Germinal center (tissue), 1 donor: ENCODE measurements at regions not wholly inside any gene's neighbourhood (a gene's known extent, or its start where the extent isn't known, plus 50 kb on each side); places are given as distances from the start of the nearest gene placed in this dataset.
"Not testable (repeated sequence)": the region's sequence is repeated elsewhere in the genome, so short reads cannot be mapped to it uniquely, and the experiment has no call there.

Experiments
- DNase-seq: peaks from one replicate; pipeline ENCODE4 v3.0.0; 2012; ENCODE audit warnings: mixed read lengths, low spot score

DNA sequence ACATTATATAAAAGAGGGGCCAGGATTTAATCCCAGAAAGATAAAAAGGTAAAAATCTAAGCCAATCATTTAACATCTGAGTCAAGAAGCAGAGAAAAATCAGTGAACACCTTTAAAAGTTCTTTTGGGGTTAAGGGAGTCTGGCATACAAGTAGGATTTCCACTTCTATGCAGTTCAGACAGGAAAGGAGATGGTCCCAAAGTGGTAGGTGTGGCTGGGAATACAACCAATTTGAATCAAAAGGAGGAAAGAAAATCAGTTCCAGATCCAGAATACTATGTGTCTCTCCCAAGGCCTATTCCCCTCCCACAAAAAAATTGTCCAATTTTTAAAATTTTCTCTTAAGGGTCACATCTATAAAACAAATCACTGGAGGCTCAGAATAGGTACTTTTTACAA lies 167.4 kb downstream of the PHLDA1 start:
- DNase-seq: no peak

DNA sequence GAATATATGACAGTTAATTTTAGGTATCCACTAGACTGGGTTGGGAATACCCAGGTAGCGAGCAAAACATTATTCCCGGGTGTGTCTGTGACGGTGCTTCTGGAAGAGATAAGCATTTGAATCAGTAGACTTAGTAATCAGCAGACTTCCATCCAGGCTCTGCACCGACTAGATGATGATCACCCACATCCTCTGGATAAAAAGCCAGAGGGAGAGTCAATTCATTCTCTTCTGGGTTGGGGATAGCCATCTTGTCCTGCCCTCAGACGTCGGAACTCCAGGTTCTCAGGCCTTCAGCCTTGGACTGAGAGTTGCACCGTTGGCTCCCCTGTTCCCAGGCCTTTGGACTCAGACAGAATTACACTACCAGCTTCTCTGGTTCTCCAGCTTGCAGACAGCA lies 168.0 kb downstream of the PHLDA1 start:
- no peak for DNase-seq

DNA sequence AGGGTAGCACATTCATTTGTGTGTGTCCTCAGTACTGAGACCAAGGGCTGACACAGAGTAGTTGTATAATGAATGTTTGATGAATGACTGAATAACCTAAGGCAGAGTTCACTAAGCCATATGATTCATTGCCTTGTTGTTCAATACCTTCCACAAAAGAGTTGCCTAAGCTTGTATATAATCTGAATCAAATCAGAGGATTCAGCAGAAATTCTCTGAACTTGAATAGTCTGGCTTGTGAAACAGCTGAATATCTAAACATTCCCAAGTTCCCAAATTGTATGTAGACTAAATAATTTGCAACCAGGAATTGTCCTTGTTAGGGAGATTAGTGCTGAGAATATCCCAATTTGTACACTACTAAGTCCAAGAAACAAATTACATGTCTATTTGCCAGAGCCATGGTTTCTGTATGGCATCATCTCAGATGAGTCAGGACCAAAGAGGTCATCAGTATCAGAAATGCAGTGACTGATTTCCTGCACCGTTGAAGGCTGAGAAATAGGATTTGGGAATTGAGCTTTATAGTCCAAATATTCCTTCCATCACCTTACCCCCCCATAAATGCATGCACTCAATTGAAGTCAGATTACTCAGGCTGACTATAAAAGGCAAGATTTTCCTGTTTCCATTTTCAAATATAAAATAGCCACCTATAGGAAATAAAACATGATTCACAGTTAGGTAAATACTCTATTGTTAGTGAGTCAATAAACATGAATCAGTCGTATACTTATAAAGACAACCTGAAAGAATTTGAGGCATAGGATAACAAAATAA lies 168.7 kb downstream of the PHLDA1 start:
- no peak for DNase-seq

DNA sequence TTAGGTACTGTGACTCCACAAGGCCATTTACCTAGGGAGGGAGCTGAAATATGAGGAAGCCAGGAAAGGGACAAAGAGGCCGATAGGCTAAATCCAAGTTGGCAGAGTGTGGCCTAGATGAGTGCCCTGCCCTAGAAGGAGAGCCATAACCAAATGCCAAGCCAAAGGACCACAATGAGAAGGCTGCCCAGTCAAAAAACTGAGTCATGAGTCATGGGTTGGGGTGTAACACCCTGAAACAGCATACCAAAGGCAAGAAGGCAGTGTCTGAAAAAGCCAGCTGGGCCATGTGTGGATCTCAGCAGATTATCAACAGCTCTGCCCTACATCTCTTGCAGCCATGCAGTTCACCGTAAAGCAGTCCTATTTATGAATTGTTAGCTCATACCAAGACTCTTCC lies 171.7 kb downstream of the PHLDA1 start:
- no peak for DNase-seq

DNA sequence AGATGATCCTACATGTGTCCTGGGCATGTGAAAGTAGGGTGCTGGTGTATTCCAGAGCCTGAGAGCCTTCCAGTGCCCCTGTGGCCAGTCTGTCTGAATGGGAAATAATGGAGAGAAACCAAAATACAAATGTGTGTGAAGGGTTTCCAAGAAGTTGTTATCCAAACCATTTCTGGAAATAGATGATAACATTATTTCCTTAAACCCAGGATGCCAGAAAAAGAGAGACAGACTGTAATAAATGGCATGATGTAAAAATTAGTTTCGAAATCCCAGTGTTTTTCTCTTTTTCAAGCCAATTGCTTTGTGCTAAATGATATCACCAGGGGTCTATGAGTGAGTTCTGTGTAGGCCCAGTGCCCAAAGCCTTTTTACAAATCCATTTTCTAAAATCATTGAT lies 175.3 kb downstream of the PHLDA1 start:
- no peak for DNase-seq

DNA sequence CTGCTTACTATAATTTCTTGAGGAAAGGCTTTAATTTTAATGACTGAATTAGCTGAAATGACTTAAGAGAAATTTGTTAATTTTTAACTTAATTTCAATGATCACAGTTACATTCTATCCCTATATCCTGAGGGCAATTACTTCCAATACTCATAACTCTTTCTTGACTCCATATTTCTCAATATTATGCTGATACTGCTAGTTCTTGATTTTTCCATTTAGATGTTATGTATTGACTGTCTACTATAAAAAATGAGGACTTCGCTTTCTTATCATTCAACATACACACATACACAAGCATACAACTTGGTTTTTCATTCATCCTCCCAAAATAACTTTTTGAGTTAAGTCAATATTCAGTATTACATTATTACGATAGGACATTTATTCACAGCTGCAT lies 176.2 kb downstream of the PHLDA1 start:
- DNase-seq: no peak

DNA sequence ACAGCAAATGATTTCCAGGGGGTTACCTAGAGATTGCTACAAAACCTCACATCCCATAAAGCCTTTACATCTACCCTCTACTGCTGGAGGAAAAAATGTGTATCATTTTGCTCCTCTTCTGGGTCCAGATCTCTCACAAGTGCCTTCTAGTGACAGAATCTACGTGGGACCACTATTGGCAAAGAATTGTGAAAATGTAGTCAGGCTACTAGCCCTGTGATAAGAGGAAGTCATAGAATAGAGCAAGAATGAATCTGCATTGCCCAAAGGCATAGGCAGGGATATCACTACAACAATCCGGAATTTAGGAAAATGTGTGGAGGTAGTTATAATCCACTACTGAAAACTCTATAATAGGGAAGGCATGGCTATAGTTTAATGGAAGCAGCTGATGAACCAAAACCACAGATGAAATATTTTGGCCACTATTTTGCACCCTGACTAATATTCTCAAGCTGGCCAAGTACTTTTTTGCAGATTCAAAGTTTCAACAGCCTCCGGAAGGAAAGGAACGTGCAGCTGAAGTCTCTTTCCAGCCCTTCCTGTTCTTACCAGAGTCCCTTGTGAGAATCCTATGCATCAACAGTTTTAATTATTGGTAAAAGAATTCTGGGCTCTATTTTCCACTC lies 176.8 kb downstream of the PHLDA1 start:
- DNase-seq: no peak

DNA sequence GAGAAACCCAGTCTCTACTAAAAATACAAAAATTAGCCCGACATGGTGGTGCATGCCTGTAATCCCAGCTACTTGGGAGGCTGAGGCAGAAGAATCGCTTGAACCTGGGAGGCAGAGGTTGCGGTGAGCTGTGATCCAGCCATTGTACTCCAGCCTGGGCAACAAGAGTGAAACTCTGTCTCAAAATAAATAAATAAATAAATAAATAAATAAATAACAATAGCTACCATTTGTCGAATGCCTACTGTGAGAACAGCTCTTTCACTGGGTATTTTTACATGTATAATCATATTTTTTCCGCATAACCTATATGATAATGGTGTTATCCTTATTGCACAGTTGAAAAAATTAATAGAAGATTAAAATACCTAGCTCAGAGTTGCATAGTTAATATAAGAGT lies 177.4 kb downstream of the PHLDA1 start:
- not testable (repeated sequence) for DNase-seq

DNA sequence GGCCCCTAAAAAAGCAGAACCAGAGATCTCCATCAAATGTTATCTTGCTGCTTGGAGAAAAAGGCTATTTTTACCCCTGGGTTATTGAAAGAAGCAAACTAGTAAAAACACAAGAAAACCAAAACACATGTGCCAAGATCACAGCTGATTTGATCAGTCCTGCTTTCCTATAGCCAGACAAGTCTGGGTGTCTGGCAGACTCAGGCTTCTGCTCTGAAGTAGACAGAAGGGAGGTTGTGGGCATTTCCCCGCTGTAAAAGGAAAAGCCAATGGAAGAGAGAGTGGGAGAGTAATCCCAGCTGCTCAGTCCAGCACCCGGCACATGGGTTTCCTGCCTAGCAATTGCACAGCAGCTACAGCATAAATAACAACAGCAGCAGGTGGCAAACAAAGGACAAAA lies 177.9 kb downstream of the PHLDA1 start:
- DNase-seq: no peak

DNA sequence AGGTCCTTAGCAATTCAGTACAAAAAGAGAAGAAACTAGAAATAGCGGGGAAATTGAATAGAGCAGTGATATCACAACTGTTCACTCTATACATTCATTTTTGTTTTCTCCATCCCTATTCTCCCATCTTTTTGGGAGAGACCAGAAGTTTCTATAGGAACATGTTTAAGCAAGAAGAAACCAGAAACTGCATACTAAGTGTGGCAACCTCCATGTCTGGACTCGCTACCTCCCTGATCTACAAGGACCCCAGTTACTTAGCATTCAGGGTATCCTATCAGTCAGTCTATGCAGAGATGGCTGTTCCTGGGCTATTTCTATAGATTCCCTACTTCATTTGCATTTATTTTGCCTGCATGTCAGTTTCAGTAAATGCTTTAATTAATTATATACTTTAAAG lies 178.6 kb downstream of the PHLDA1 start:
- no peak for DNase-seq

DNA sequence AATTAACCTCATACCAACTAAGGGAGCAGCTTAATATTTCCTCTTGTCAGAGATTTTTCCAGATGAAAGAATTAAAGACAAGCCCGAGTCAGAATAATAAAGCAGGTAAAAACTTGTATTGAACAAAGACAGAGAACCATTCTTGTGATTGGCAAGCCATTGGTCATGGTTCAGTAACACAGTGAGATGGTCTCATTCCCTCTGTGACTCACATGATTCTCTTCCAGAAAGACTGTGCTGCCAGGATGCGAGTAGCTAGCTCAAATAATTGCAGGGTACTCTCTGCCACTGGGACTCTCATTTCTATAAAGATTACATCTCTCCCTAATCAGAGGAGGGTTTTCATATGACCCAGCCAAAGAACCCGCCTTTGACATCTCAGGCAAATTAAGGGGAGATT lies 179.4 kb downstream of the PHLDA1 start:
- no peak for DNase-seq

DNA sequence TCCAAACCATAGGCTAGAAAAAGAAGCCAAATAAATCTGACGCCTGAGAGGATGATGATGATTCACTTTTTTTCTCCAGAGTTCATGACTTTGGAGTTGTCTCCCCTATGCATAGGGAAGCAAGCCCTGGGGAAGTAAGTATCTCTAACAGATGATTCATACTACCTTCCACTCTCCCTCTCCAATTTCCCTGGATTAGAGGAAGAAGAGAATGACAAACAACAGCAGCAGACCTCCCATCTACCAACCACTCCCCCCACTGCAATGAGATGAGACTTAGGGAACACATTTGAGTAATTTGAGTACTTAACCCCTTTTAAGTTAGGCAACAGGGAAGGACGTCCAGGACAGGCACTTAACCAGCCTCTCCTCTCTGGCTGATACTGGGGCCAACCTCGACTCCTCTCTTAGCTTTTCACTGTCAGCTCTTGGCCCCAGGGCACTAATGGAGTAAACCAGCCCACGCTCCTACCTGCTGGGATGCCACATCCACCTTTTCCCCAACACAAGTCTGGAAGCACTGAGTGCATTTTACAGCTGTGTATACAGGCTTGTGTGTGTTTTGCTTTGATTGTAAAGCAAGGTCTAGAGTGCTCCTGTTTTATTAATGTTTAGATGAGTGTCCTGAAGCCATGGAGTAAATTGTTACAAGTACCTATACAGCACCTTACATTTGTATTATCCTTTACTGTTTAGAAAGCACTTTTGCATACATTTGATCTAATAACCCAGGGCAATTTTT lies 180.7 kb downstream of the PHLDA1 start:
- DNase-seq: no peak

DNA sequence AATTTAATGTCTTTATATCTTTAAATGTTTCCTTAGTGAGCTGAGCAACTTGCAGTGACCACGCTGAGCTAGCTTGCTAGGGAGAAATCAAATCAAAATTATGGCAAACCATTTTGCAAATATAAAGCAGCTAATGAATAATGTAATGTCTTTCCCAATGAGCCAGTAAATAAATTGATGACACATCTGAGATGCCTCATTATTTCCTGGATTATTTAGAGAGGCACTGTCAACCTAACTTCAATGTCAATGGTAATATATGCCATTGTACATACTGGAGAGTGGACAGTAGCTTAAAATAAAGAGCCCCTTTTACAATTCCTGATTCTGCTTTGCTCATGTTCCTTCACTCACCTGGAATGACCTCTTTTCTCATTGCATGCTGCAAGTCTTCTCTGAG lies 182.6 kb downstream of the PHLDA1 start:
- DNase-seq: no peak

DNA sequence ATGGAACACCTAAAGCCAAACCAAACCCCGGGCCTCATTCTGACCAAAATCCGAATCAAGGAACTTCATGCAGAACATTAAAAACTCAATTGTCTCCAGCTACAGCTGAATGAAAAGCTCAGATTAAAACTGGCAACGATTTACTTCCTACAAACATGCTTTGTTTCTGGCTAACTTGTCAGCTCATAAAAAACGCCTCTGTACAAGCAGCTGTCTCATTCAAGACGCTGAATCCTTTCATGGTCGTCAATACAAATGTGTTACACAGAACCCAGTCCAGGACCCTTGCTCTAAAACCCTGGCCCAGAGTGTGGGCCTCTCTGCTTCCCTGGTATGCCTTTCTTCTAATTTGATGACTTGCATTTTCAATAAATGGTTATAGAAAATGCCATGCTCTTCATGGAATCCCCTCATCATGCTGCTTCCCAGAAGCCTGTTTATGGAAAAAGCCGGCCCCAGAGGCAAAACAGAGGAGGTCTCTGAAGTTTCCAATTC lies 183.1 kb downstream of the PHLDA1 start:
- no peak for DNase-seq

DNA sequence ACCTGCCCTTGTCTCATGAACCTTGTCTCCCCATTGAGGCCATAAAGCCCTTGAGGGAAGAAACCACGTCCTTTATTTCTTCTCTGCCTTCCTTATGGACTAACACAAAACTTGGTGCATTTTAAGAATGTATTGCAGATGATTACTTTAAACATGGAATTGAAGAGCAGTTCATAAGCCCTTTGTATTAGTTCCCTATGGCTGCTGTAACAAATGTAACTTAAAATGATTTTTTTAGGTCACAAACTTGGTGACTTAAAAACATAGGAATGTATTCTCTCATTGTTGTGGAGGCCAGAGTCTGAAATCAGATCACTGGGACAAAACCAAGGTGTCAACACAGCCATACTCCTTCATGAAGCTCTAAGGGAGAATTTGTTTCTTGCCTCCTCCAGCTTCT lies 185.5 kb downstream of the PHLDA1 start:
- DNase-seq: no peak

DNA sequence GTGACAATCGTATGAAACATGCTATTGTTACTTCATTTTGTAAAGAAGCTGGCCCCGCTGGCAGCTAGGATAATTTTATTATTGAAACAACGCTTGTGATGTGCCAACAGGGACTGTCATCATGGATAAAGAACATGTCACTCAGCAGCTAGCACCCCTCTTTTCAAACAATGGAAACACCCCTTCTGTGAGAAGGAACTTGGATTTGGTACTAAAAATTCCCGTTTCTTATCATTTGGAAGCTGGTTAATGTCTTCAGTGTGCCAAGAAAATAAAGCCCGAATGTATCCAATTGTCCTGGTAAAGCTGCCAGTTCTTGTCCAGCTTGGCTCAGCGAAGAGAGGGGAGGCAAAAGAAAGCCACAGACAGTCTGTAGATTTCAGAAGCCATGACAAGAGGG lies 186.6 kb downstream of the PHLDA1 start:
- no peak for DNase-seq

DNA sequence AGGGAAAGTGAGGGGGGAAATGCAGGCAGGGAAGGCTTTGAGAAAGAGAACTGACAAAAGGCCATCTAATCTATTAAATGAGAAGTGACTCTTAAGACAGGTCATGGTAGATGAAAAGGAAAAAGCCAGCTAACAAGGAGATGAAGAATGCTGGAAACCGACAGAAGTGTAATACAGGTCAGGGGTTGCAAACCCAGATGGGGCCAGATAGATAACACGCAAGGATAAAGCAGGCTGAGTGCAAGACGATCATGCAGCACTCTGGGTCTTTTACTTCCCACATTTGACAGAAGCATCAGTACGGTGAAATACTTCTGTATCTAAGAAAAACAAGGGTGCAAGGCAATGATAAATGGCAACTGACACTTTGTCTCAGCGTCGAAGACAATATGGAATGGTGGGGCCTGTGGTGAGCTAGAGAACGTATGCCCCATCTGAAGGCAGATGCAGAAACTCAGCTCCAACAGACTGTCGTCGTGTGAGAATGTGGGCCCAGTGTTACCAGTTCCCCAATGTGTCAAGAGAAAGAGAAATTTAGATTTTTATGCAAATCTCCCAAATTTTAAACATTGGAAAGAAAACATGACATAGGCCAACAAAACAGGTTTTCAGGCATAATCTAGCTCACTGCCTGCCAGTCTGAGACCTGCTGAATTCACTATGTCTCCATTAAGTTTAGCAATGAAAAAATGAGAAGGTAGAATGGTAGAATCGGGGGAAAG lies 187.4 kb downstream of the PHLDA1 start:
- DNase-seq: no peak

DNA sequence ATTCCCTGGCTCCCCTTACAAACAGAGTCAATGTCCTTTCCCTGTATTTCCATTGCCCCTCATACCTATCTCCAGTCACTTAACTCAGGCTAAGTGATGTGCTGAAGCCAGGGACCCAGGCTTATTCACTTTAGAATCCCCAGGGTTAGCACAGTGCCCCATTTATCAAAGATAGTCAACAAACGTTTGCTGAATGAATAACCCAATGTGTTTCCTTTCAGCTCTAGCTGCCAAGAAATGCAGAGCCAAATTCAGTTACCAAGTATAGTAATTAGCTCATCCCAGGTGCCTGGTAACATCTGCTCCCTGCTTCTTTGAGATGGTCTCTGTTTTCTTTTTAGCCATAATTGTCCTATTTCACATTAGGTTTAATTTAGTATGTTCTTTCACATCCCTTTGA lies 189.5 kb downstream of the PHLDA1 start:
- DNase-seq: no peak

DNA sequence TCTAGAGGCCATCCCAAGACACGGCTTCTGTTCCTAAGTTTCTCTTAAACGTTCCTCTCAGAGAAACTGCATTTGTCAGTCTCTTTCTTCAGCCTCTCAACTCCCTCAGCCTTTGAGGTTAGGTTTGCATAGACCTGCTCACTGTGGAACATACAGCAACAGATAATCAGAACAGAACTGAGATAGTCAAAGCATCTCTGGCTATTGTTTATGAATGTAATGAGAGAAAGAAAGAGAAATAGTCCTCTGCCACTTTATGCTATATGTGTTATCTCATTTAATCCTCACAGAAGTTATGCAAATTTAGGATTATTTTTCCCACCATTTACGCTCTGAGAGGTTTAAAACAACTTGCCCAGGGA lies 190.6 kb downstream of the PHLDA1 start:
- DNase-seq: no peak

DNA sequence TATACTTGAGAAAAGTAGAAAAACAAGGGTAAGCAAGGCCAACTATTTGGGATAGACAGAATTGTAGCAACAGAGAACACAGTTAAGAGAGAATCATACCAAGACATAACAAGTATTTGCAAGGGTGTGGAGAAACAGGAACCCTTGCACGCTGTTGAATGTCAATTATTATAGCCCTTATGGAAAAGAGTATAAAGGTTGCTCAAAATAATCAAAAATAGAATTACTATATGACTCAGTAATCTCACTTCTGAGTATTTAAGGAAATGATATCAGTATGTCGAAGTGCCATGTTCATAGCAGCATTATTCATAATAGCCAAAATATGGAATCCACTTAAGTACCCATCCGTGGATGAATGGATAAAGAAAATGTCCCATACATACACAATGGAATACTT lies 193.3 kb downstream of the PHLDA1 start:
- no peak for DNase-seq

DNA sequence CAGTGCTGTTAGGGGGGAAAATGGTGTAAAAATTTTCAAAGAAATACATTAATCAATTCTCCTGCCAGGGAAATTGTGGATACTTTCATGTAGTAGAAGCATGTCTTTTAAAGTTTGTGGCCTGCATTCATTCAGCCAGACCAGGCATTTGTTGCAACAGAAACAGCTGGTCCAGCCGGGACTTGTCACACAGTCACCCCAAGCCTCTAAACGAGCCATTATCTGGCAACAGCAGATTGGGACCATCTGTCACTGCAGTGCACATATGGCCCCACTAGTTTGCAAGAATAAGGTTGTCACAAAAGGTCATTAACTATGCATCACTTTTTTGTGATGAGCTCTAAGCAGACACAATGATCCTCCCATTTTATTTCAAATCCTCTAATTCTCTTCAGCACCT lies 193.9 kb downstream of the PHLDA1 start:
- no peak for DNase-seq

DNA sequence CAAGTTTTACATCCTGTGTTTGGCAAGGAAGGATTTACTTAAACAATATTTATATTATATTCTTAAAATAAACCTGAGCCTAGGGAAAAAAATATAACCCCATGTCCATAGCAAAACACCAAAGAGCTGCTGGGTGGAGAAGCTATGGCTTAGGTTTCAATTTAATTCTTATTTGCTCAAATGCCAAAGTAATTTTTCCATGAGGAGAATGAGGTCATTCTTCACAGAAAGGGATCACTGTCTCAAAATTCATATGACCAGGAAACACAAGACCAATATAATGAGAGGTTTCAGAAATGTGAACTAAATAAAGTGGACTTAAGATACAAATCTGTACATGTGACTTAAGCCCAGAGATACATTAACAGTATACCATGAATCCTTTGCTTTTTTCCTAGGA lies 195.0 kb downstream of the PHLDA1 start:
- no peak for DNase-seq

DNA sequence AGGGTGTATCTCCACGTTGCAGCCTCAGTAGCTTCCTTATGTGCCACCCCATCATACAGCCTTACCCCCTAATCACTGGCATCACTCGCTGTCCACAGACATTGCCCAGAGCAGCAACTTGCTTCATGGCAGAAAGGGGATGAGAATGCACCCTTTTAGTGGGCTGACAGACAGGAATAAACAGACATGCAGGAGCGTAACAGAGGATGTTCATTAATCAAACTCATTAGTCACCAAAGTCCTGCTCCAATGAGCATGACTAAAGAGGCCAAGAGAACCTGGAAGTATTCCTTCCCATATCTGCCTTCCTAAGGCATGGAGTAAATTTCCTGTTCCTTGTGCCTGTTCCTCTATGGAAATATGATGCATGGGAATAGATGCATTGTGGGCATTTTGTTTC lies 197.0 kb downstream of the PHLDA1 start:
- DNase-seq: no peak
